RPMI7951 (cell line): ENCODE measurements at regions not wholly inside any gene's neighbourhood (a gene's known extent, or its start where the extent isn't known, plus 50 kb on each side); places are given as distances from the start of the nearest gene placed in this dataset.
"Not testable (repeated sequence)": the region's sequence is repeated elsewhere in the genome, so short reads cannot be mapped to it uniquely, and the experiment has no call there.

Experiments
- DNase-seq: peaks from one replicate; pipeline ENCODE4 v3.0.0-alpha.2; 2012; ENCODE audit warnings: low read depth

GRCh38 chr4:110361921-110362320, 114.0 kb upstream of the ENPEP start:
- DNase-seq: peak; percentile 68

- DNase-seq: no peak
These were observed 116.9 kb upstream of the ENPEP start for GRCh38 chr4:110359076-110359475.

- DNase-seq: no peak
These were observed 118.4 kb upstream of the ENPEP start for GRCh38 chr4:110357521-110357920.

- DNase-seq: no peak
These were observed 121.5 kb upstream of the ENPEP start for GRCh38 chr4:110354460-110354859.

- no peak for DNase-seq
These were observed 123.1 kb upstream of the ENPEP start for GRCh38 chr4:110352670-110353442.

- DNase-seq: no peak
These were observed 127.1 kb upstream of the ENPEP start for GRCh38 chr4:110348711-110349383.

- no peak for DNase-seq
These were observed 128.2 kb upstream of the ENPEP start for GRCh38 chr4:110347805-110348204.

- DNase-seq: peak; percentile 14
These were observed 131.8 kb upstream of the ENPEP start for GRCh38 chr4:110344165-110344564.

- no peak for DNase-seq
These were observed 132.4 kb upstream of the ENPEP start for GRCh38 chr4:110343534-110343933.

- DNase-seq: not testable (repeated sequence)
These were observed 134.8 kb upstream of the ENPEP start for GRCh38 chr4:110341118-110341517.

- peak; percentile 12 for DNase-seq
These were observed 137.0 kb upstream of the ELOVL6 start for GRCh38 chr4:110335399-110335798.

GRCh38 chr4:110332483-110332882, 134.1 kb upstream of the ELOVL6 start:
- DNase-seq: no peak

GRCh38 chr4:110326426-110326825, 128.0 kb upstream of the ELOVL6 start:
- not testable (repeated sequence) for DNase-seq

- peak; percentile 26 for DNase-seq
These were observed 112.4 kb upstream of the ELOVL6 start for GRCh38 chr4:110310795-110311194.

- DNase-seq: peak; percentile 67
These were observed 111.3 kb upstream of the ELOVL6 start for GRCh38 chr4:110309675-110310074.

- peak; percentile 41 for DNase-seq
These were observed 107.9 kb upstream of the ELOVL6 start for GRCh38 chr4:110306303-110306702.

- no peak for DNase-seq
These were observed 107.0 kb upstream of the ELOVL6 start for GRCh38 chr4:110305455-110305854.

GRCh38 chr4:110296892-110297291, 98.5 kb upstream of the ELOVL6 start:
- DNase-seq: no peak

GRCh38 chr4:110294165-110294564, 95.8 kb upstream of the ELOVL6 start:
- DNase-seq: peak; percentile 10

- DNase-seq: no peak
These were observed 94.8 kb upstream of the ELOVL6 start for GRCh38 chr4:110292994-110293744.

- no peak for DNase-seq
These were observed 92.1 kb upstream of the ELOVL6 start for GRCh38 chr4:110290511-110290910.

GRCh38 chr4:110289601-110290100, 91.2 kb upstream of the ELOVL6 start:
- DNase-seq: no peak
